ENCODE measurements at regions not wholly inside any gene's neighbourhood (a gene's known extent, or its start where the extent isn't known, plus 50 kb on each side); places are given as distances from the start of the nearest gene placed in this dataset.
"Not testable (repeated sequence)": the region's sequence is repeated elsewhere in the genome, so short reads cannot be mapped to it uniquely, and the experiment has no call there.

DNA sequence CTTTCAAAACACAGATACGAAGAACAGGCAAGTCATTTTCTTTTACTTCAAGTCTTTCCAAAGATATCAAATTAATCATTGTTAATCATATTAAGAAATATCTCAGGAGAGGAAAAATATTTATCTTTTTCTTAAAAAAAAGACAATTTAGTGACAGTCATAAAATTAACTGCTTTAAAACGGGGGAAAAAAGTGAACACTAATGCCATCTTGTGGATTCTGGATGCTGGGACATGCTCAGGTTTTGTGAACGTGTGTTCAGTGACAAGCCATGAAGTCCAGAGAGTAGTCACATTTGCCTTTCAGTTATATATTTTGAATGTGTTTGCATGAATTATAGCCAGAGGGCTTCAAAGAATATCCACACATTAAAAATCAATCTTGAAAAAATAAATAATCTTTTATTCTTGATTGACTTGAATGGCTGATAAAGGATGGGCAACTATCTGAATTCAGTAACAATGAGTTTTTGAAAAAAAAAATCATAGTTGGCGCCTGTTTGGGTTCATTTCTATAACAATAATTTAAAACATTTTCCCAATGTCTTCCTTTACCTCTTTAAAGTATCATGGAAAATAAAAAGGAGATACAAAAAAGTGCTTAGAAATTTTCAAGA, 74.7 kb upstream of the NOX3 start:
- peak; percentile 8 for DNase-seq (ENCODE audit: insufficient read length, low spot score)
- FAIRE-seq, result no peak

DNA sequence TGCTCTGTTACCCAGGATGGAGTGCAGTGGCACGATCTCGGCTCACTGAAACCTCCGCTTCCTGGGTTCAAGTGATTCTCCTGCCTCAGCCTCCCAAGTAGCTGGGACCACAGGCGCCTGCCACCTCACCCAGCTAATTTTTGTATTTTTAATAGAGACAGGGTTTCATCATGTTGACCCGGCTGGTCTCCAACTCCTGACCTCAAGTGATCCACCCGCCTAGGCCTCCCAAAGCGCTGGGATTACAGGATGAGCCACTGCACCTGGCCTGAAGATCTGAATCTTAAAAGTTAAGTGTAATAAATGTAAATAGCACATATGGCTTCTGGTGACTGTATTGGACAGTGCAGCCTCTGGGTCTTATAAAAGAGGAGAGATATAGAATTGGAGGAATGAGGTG, 74.2 kb upstream of the NOX3 start:
- not testable (repeated sequence) for DNase-seq (ENCODE audit: insufficient read length, low spot score); FAIRE-seq

DNA sequence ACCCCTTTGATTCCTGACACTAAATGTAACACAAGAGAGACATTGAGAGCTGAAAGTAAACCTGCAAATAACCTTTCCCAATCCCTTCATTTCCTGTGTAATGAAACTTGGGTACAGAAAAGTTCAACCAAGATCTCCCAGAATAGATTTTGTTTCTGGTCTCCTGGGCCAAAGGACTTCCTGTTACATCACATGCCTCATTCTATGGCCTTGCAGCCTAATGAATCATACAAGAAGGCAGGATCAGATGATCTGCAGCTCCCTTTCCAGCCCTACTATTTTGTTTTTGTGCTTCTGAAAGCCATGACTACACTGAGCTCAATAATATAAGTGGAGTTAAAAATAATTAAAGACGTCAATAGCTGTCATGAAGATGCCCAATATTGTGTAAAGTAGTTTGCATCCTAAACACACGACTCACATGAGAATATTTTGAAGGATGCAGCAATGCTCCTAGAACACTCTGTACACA, 73.4 kb upstream of the NOX3 start:
- DNase-seq (ENCODE audit: insufficient read length, low spot score) (peak; percentile 24), FAIRE-seq (no peak)

DNA sequence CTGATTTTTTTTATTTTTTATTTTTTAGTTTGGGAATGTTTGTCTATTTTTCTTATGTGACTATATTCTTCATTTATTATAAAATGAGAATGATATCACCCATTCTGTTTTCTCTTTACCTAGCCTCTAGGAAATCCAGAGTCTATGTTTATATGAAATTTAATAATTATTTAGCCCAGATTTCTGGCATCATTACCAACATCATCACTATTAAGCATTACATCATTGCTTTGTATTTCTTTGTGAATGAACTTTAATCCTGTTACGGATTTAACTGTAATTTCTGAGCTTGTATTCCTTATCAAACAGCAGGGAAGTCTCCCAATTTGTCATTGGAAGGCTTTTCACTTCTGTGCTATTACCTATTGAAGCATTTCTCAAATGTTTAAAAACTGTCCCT, 72.7 kb upstream of the NOX3 start:
- FAIRE-seq, result no peak
- DNase-seq (ENCODE audit: insufficient read length, low spot score), result no peak

DNA sequence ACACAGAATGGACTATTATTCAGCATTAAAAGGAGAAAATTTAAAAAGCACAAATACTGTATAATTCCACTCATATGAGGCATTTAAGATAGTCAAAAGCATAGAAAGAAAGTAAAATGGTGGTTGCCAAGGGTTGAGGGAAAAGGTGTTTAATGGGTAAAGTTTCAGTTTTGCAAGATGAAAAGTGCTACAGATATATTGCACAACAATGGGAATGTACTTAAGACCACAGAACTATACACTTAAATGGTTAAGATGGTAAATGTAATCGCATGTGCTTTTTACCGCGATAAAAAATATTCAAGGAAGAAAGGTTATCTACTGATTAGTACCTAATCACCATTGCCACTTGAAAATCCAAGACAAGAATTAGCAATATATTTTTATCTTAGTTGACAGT, 71.8 kb upstream of the NOX3 start:
- DNase-seq (ENCODE audit: insufficient read length, low spot score) (no peak), FAIRE-seq (no peak)

DNA sequence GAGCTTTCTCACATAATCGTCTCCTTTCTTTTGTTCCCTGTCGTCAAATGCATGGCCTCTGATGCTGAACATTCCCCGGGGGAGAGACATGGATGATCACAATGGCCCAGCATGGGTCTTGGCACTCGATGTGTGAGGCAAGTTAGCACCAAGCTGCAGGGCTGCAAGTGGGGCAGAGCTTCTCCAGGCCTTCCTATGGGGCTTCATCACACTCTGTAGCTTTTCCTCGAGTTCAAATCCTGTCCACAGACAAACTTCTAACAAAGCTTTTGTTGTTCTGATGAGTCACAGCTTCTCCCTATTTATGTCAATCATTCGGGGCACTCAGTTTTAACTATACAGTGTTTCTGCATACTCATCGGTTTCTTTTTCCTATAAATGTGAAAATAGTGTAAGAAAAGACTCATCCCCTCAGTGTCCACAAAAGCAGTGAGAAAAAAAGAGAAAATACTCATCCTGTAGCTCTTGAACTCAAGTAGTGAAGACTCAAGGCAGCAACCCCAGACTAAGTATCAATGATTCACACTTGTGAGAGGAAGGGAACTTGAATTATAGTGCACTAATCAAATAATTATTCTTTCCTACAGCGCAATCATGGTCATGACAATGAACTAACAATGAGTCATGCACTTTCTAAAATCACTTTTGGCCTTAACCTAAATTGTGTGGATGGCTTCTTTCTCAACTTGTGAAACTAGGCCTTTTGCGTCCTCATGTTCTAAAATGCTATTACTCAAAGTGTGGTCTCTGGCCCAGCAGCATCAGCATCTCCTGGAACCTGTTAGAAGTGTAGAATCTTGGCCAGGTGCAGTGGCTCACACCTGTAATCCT, 68.4 kb upstream of the NOX3 start:
- FAIRE-seq (no peak), DNase-seq (ENCODE audit: insufficient read length, low spot score) (no peak)

DNA sequence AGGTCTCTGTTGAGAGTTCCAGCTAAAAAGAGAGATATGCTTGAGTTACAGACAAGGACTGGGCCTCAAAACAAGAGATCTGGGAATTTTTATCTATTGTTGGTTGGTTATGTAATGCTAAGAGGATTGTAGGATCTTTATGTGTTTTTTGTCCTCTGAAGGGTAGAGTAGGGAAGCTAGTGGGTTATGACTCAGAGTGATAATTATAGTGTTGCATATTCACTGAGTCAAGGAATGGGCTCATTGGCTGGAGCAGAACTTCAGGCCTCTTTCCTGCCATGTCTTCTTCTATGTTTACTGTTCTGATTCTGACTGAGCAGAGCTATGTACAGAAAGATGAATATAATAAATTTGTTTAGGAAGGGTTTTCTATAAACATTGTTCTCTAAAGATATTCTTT, 66.1 kb upstream of the NOX3 start:
- no peak for DNase-seq (ENCODE audit: insufficient read length, low spot score)
- no peak for FAIRE-seq

DNA sequence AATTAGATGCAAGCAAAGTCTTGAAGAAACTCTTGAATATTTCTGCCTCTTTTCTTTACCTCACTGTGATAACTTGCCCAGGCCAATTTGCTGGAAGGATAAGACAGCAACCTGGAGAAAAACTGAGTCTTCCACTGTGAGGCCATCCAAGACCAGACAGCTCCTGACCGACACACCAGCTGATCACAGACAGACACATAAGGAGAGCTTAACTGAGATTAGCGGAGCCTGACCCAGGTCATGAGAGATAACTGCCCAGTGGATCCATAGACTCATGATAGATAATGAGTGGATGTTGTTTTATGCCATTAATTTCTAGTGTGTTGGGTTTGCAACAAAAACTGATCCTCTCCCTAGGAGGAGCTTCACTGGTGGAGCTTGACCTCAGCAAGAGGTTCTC, 64.4 kb upstream of the NOX3 start:
- DNase-seq (ENCODE audit: insufficient read length, low spot score), result no peak
- FAIRE-seq, result no peak

DNA sequence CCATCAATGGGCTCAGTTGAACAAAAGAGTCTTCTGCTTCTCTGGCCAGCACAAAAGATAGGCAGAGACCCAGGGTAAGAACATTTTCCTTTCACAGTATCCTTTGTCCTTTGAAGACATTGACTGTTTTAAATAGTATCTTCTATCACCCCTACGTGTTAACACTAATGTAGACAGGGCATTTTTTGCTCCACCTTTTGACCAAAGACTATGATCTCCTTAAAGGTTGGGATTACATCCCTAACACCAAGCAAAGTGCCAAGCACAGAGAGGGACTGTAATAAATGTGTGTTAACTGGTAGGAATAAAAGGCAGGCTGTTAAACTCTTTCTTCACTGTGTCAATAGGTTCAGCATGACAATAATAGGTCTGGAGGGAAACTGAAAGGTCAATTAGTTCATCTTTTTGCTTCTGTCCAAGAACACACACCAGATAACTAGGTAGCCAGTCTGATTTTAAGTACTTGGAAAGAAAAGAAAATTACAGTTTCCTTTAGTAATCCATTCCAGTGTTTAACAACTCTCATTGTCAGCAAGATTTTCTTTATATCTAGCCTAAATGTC, 63.6 kb upstream of the NOX3 start:
- FAIRE-seq (no peak), DNase-seq (ENCODE audit: insufficient read length, low spot score) (no peak)

DNA sequence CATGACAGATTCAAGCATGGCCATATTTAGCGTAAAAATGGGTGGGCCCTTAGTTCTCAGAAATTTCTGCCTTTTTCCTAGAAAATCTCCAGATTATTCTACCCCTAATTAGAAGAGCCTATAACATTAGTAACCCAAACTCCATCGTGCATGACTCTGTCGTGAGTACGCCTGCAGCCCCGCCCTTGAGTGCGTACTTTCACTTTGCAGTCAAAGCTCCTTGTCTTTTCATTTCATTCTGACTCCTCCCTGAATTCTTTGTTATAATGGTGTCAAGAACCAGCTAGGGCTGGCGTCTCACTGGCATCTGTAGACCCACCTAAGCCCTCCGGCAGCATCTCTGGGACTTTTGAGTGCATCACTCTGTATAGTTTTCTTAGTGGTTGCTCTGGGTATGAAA, 61.7 kb upstream of the NOX3 start:
- no peak for FAIRE-seq
- DNase-seq (ENCODE audit: insufficient read length, low spot score), result no peak

DNA sequence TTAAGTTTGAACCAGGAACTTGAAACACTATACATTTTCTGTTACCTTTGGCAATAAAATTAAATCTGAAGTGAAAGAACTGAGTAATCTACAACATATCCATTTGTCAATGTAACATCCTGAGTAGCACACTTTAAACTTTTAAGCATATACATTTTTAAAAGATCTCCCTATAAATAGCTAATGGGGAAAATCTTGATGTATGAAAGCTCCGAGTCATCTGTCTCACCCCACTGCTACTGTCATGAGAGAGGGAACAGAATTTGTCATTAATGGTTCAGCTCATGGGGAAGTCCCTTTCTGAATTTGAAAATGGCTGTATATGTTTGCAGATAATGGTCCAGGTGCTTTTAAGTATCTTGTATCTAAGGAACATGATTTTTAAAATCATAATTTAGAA, 55.2 kb upstream of the NOX3 start:
- no peak for FAIRE-seq
- no peak for DNase-seq (ENCODE audit: insufficient read length, low spot score)

DNA sequence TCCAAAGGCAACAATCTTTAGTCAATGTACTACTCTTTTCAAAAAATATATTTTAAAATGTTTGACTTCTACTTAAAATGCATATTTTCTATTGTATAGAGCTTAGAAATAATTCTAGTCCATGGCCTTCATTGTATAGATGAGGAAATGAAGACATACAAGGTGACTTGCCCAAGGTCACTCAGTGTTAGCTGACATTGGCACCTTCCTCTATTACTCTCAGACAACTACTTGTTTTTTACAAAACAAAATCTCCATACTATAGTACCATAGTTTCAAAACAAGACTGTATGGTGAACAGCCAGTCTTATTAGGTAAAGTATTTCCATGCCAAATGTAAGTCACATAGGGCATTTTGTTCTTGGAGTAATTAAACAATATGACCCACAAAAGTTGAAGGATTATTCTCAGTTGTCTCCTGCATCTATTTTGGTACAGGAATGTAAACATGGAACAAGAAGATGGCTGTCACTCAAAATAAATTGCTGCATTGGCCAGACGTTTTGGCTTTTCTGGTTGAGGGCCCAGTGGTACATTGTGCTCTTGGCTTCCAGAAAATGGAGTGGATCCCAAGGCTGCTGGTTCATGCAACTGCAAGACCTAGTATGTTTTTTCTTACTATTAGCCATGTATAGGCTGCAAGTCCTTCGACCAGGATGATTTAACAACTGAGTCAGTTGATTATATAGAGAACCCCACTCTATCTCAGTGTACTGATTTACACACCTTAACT, 54.3 kb upstream of the NOX3 start:
- FAIRE-seq (no peak), DNase-seq (ENCODE audit: insufficient read length, low spot score) (no peak)

DNA sequence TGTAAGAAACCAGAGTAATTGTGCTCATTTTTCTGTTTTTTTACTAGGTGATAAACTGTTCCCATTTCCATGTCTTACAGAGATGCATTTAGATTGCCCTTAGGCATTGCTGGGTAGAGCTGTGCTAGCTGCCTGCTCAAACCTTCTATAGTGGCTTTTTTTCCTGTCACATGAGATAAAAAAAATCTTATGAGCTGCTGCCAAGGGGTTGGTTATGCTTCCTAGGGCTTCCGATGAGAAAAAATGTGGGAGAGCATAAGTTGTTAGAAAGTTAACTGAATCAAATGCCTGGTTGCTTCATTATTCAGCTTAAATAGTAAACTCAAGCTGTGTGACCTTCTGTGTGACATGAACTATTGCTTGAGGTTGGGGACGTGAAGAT, 50.0 kb upstream of the NOX3 start:
- DNase-seq (ENCODE audit: insufficient read length, low spot score), result no peak
- no peak for FAIRE-seq
